ENCODE measurements at regions not wholly inside any gene's neighbourhood (a gene's known extent, or its start where the extent isn't known, plus 50 kb on each side); places are given as distances from the start of the nearest gene placed in this dataset.

DNA sequence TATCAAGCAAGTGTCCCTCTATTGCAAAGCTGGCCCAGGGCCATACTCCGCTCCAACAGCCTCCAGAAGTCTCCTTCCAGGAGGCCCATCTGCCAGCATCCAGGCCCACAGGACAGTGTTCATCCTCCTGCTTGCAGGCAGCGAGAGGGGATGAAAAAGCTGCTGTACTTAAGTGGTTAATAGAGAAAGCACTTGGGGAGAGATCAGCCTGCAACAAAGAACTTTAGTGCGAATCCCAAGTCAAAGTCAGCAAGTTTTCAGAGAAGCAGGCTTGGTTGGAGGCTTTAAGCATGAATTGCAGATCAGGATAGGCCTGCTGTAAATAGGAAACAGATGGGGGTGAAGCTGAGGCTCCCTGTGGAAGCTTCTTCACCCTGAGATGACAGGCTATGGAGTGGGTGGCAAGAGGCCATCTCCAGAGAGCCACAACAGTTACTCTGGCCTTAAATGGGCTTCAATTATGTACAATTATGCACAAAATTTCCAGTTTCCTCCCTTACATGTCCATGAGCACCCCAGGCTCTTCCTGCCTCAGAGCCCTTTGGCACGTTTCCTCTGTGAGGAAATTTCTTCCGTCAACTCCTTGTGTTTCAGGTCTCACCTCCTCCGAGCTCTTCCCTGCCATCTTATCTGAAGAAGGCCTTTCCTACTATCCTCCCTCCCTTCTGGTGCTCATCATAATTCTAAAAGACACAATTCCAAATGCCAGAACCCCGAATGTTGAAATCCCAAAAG lies 98.0 kb upstream of the NR3C1 start:
- Histone ChIP-seq H3K27ac (ENCODE audit: extremely low read depth, low read depth, low read length) (no peak overlapping the region), H3K4me3 (no peak overlapping the region), H4K20me1 (replicated peaks; ENCODE audit: control insufficient read depth, insufficient read depth, low read length) (no peaks in the 10 kb centered on the region), H3K9me1 (ENCODE audit: control insufficient read depth, insufficient read depth, low read length) (no peaks in the 10 kb centered on the region), H3K4me2 (ENCODE audit: insufficient read depth, low read length) (no peak overlapping the region), H3K4me1 (replicated peaks in 1 of 2; ENCODE audit: control insufficient read depth in 2 of 2, insufficient read depth in 2 of 2, low read length in 2 of 2) (no peaks in the 10 kb centered on the region), H3K36me3 (ENCODE audit: control insufficient read depth, insufficient read depth, low read length) (no peaks in the 10 kb centered on the region), H2AFZ (ENCODE audit: low read depth, low read length) (no peak overlapping the region), H3K79me2 (ENCODE audit: control insufficient read depth, insufficient read depth, low read length) (no peaks in the 10 kb centered on the region), H3K9ac (ENCODE audit: insufficient read depth in 1 of 2, low read depth in 2 of 2, low read length in 2 of 2) (no peak overlapping the region), H3K9me3 (replicated peaks; ENCODE audit: control insufficient read depth, insufficient read depth, low read depth, low read length) (no peaks in the 10 kb centered on the region), H3K27me3 (ENCODE audit: control insufficient read depth in 2 of 2, insufficient read depth in 2 of 2, low read length in 2 of 2) (no peaks in the 10 kb centered on the region)
- CTCF ChIA-PET (ENCODE audit: low intra/inter-chr PET ratio): no interaction called here
- no peak for DNase-seq (ENCODE audit: extremely low read depth in 1 of 4, low spot score in 3 of 4)
- POLR2A ChIA-PET: interaction anchor here (0.7 to 1.6 kb wide), 3 partner anchors 9 to 876 kb away, joined by 3 to 4 read pairs (median 4); no protein-coding TSS in a partner anchor
- ATAC-seq: no peak
- intact Hi-C loops (cut with micrococcal nuclease) (no loop called here), in situ Hi-C loops (cut with MboI) (no loop called here)
- no TSS peak for BruUV-seq (replicated peaks)
- no peak for TF ChIP-seq KDM4B (IDR thresholded peaks at IDR 0.05; ENCODE audit: borderline replicate concordance in 2 of 2, low read depth in 1 of 2)
- TF ChIP-seq HMGN3 (IDR thresholded peaks at IDR 0.05; ENCODE audit: borderline replicate concordance, extremely low read depth, insufficient read length, low read depth, low read length): no peak
- no peak for TF ChIP-seq ZNF324 (CRISPR knock-in tag; IDR thresholded peaks at IDR 0.05)
- no peak for TF ChIP-seq ZBTB1 (CRISPR knock-in tag; IDR thresholded peaks at IDR 0.05; ENCODE audit: borderline replicate concordance, low read depth)
- no peak for TF ChIP-seq CHD1 (IDR thresholded peaks at IDR 0.05; ENCODE audit: low read length)
- TF ChIP-seq SNRNP70 (optimal IDR thresholded peaks at IDR 0.05; ENCODE audit: low read depth, low read length): no peak
- TF ChIP-seq U2AF1 (optimal IDR thresholded peaks at IDR 0.05; ENCODE audit: low read depth, low read length): no peak
- no peak for TF ChIP-seq SAP30 (IDR thresholded peaks at IDR 0.05; ENCODE audit: borderline replicate concordance, insufficient read depth, low read depth, low read length, poor library complexity, severe bottlenecking)
- no peak for TF ChIP-seq MLX (CRISPR knock-in tag; conservative IDR thresholded peaks at IDR 0.05)
- no peak for TF ChIP-seq MXI1 (IDR thresholded peaks at IDR 0.05; ENCODE audit: low read depth, low read length)
- TF ChIP-seq, protein P1, sequence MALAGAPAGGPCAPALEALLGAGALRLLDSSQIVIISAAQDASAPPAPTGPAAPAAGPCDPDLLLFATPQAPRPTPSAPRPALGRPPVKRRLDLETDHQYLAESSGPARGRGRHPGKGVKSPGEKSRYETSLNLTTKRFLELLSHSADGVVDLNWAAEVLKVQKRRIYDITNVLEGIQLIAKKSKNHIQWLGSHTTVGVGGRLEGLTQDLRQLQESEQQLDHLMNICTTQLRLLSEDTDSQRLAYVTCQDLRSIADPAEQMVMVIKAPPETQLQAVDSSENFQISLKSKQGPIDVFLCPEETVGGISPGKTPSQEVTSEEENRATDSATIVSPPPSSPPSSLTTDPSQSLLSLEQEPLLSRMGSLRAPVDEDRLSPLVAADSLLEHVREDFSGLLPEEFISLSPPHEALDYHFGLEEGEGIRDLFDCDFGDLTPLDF (CRISPR knock-in tag; IDR thresholded peaks at IDR 0.05): no peak
- 8% methylated on average over 7 of the region's 7 CpGs for WGBS (ENCODE audit: insufficient coverage, low coverage, missing lambda C conversion rate)
- FAIRE-seq: no peak

All from K562 (cell line).